Heart right ventricle (tissue), 16 donors: ENCODE measurements at regions not wholly inside any gene's neighbourhood (a gene's known extent, or its start where the extent isn't known, plus 50 kb on each side); places are given as distances from the start of the nearest gene placed in this dataset.

Experiments
- ATAC-seq, 8 donors: fragments of 200-7000 bp; cut with Tn5 transposase; one replicate each; pipeline ENCODE4 v1.9.1; 2020; ENCODE audit warnings: mild to moderate bottlenecking in 8 of 8, moderate library complexity in 8 of 8, moderate number of reproducible peaks in 1 of 8
- DNase-seq, 2 donors: peaks; one replicate each; pipeline ENCODE4 v3.0.0-alpha.2; 2020
- H3K27ac ChIP-seq, 10 donors: fragments of 200-600 bp; sonication (generic) in 2 of 10; one replicate each; pipeline versions ENCODE4 v1.5.0 to v1.8.0; 2020 to 2022; ENCODE audit warnings: mild to moderate bottlenecking in 3 of 10
- H3K27me3 ChIP-seq, 7 donors: fragments of 200-600 bp; one replicate each; pipeline ENCODE4 v1.8.0; 2021 to 2022; ENCODE audit warnings: mild to moderate bottlenecking in 2 of 7
- H3K36me3 ChIP-seq, 9 donors: fragments of 200-600 bp; sonication (generic) in 1 of 9; one replicate each; pipeline versions ENCODE4 v1.5.0 to v1.8.0; 2020 to 2022; ENCODE audit warnings: mild to moderate bottlenecking in 2 of 9
- H3K4me1 ChIP-seq, 9 donors: fragments of 200-600 bp; sonication (generic) in 1 of 9; one replicate each; pipeline versions ENCODE4 v1.5.0 to v1.8.0; 2020 to 2022; ENCODE audit warnings: mild to moderate bottlenecking in 4 of 9
- H3K4me3 ChIP-seq, 10 donors: fragments of 200-600 bp; sonication (generic) in 2 of 10; one replicate each; pipeline versions ENCODE4 v1.5.0 to v1.8.0; 2020 to 2022; ENCODE audit warnings: mild to moderate bottlenecking in 7 of 10, moderate library complexity in 2 of 10
- H3K9me3 ChIP-seq, 11 donors: fragments of 200-600 bp in 10 of 11; sonication (generic) in 2 of 11; one replicate each; pipeline versions ENCODE4 v1.5.0 to v1.8.0; 2013 to 2022; ENCODE audit warnings: mild to moderate bottlenecking in 2 of 11, control low read depth in 1 of 11, moderate library complexity in 1 of 11
- WGBS, 2 donors: extraction: QIAGEN DNeasy Blood & Tissue Kit; methylation state at CpG; one replicate each; pipeline ENCODE4 v1.1.7; 2013; ENCODE audit warnings: inconsistent platforms in 1 of 2; 5-methylcytosine and 5-hydroxymethylcytosine counted together
- intact Hi-C, 10 donors: fragments of 100-400 bp; cut with DNase I; formaldehyde crosslinking; loops; one replicate each; pipeline versions ENCODE4 v1.11.1 to v1.14.2; 2022
- TF ChIP-seq, protein P1 (sequence below), 9 donors: fragments of 200-600 bp; sonication (generic) in 2 of 9; IDR thresholded peaks; one replicate each; pipeline versions ENCODE4 v1.5.0 to v1.8.0; 2021 to 2022; ENCODE audit warnings: antibody characterized with exemption in 9 of 9, mild to moderate bottlenecking in 5 of 9, moderate library complexity in 1 of 9
- donor health status: Arrhythmogenic right ventricular cardiomyopathy.
- donor health status: ischemic (EF 13 %, LVEDD 7.1; RV severe dilation, severe dysfunction).
- donor health status: healthy with polysubstance abuse.
- donor health status: DM: no; HTN: yes; CAD: no.
- donor health status: DM: no; HTN: no; CAD: no.
- donor health status: ischemic (EF 25% LVEDD 6.9; RV normal size, moderate dysfunction).
- donor health status: ischemic (EF 25% LVEDD 5.7; RV mildly dilated, moderate dysfunction).
- donor health status: healthy.
- donor health status: DM: yes; HTN: yes; CAD: no.
- donor health status: Ischemic cardiomyopathy.
- donor health status: ischemic (EF 35%, LVEDD 5.7; RV mildly dilated, moderate dysfunction).
- donor health status: nonischemic (EF 11% LVEDD 7.7; RV severe dilation, severe dysfunction).
- donor health status: DM: yes; HTN: yes; CAD: no.
- donor health status: PGD.
- donor health status: ischemic (EF 29% LVEDD 5.4; RV normal size, mild dysfunction).
- donor health status: nonischemic (EF 23%, LVEDD 6.1; RV moderate dilation, normal function).

GRCh38 chr2:16207151-16207550 is 266.8 kb downstream of the MYCN start:
- 91 to 94% methylated on average over 3 of the region's 3 CpGs for WGBS, 2 donors
- no peak for ATAC-seq

DNA sequence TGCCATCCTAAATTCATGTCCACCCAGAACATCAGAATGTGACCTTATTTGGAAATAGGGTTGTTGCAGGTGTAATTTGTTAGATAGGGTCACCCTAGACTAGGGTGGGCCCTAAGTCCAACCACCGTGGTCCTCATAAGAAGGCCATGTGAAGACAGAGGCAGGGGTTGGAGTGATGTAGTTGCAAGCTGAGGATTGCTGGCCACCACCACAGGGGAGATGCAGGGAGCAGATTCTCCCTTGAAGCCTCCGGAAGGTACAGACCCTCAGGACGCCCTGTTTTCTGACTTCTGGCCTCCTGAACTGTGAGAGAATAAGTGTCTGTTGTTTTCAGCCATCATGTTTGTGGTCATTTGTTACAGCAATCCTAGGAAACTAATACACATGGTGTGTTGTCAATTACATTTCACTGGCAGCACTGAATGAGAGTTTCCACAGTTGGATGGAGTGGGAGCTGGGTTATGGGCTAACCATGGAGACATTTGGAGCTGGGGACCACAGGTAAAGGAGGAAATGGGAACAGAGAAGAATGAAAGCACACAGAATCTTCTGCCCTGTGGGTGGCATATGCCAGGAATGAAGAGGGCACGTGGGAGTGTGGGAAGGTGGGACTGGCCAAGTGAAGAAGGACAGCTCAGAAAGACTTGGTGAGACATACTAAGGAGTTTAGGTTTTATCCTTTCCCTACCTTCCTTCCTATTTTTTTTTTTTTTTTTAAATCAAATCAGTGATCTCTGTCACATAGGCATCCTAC is 266.0 kb downstream of the MYCN start:
- peaks cover 0 to 6% (median 0%) of the 10 kb centered on the region in 11 donors for H3K9me3 ChIP-seq
- no peaks in the 10 kb centered on the region for H3K27me3 ChIP-seq
- H3K27ac ChIP-seq, result no peak overlapping the region
- H3K4me1 ChIP-seq, result no peaks in the 10 kb centered on the region
- ATAC-seq (no peak), DNase-seq (no peak)
- TF ChIP-seq, protein P1, sequence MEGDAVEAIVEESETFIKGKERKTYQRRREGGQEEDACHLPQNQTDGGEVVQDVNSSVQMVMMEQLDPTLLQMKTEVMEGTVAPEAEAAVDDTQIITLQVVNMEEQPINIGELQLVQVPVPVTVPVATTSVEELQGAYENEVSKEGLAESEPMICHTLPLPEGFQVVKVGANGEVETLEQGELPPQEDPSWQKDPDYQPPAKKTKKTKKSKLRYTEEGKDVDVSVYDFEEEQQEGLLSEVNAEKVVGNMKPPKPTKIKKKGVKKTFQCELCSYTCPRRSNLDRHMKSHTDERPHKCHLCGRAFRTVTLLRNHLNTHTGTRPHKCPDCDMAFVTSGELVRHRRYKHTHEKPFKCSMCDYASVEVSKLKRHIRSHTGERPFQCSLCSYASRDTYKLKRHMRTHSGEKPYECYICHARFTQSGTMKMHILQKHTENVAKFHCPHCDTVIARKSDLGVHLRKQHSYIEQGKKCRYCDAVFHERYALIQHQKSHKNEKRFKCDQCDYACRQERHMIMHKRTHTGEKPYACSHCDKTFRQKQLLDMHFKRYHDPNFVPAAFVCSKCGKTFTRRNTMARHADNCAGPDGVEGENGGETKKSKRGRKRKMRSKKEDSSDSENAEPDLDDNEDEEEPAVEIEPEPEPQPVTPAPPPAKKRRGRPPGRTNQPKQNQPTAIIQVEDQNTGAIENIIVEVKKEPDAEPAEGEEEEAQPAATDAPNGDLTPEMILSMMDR (IDR thresholded peaks at IDR 0.05), result no peak
- no peak overlapping the region for H3K4me3 ChIP-seq
- 81 to 85% methylated on average over 4 of the region's 4 CpGs for WGBS, 2 donors
- intact Hi-C loops, result loop anchor here in 3 of 10 donors (5.0 to 10.0 kb wide), 3 partner anchors 252 to 759 kb away; no protein-coding TSS in a partner anchor
- no peaks in the 10 kb centered on the region for H3K36me3 ChIP-seq

More at GRCh38 chr2:16207151-16207550, 266.8 kb downstream of the MYCN start:
- Histone ChIP-seq H3K36me3 (no peaks in the 10 kb centered on the region), H3K27me3 (no peaks in the 10 kb centered on the region), H3K9me3 (peaks cover 0 to 6% (median 0%) of the 10 kb centered on the region in 11 donors), H3K4me3 (no peak overlapping the region), H3K27ac (no peak overlapping the region), H3K4me1 (no peaks in the 10 kb centered on the region)
- no peak for DNase-seq
- intact Hi-C loops, result loop anchor here in 3 of 10 donors (5.0 to 10.0 kb wide), 3 partner anchors 252 to 760 kb away; no protein-coding TSS in a partner anchor
- TF ChIP-seq, protein P1 (IDR thresholded peaks at IDR 0.05), result no peak

DNA sequence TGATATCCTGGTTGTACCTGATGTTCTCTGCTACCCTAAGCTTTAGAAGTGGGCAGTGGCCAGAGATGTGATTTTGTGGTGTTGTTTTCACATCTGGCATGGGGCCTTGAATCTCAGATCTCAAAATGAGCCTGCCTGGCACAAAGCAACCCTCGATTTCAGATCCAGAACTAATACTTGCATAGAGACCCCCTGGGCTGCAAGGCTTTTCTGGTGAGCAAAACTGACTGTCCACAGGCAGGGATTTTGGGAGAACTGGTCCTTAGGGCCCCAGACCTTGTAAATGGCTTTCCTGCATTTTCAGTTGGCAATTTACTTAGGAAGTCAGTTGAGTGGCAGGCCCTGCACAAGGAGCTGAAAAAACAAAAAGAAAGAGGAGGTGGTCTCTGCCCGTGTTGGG is 265.3 kb downstream of the MYCN start:
- H3K4me1 ChIP-seq, result no peaks in the 10 kb centered on the region
- H3K27me3 ChIP-seq, result no peaks in the 10 kb centered on the region
- DNase-seq, result no peak
- TF ChIP-seq, protein P1 (IDR thresholded peaks at IDR 0.05), result no peak
- H3K36me3 ChIP-seq, result no peaks in the 10 kb centered on the region
- WGBS, 2 donors, result 89 to 95% methylated on average over 2 of the region's 2 CpGs
- peaks cover 0 to 6% (median 0%) of the 10 kb centered on the region in 11 donors for H3K9me3 ChIP-seq
- no peak for ATAC-seq
- H3K27ac ChIP-seq, result no peak overlapping the region
- H3K4me3 ChIP-seq, result no peak overlapping the region
- intact Hi-C loops, result loop anchor here in 3 of 10 donors (5.0 to 10.0 kb wide), 3 partner anchors 251 to 758 kb away; no protein-coding TSS in a partner anchor

GRCh38 chr2:16204886-16205620 is 264.7 kb downstream of the MYCN start:
- H3K27me3 ChIP-seq, result no peaks in the 10 kb centered on the region
- WGBS, 2 donors, result 79 to 86% methylated on average over 12 of the region's 12 CpGs
- intact Hi-C loops, result loop anchor here in 3 of 10 donors (5.0 to 10.0 kb wide), 3 partner anchors 250 to 758 kb away; no protein-coding TSS in a partner anchor
- peaks cover 0 to 6% (median 0%) of the 10 kb centered on the region in 11 donors for H3K9me3 ChIP-seq
- no peak overlapping the region for H3K27ac ChIP-seq
- TF ChIP-seq, protein P1 (IDR thresholded peaks at IDR 0.05), result no peak
- no peak for ATAC-seq
- no peak for DNase-seq
- no peak overlapping the region for H3K4me3 ChIP-seq
- H3K4me1 ChIP-seq, result no peaks in the 10 kb centered on the region
- no peaks in the 10 kb centered on the region for H3K36me3 ChIP-seq
